ENCODE measurements at regions not wholly inside any gene's neighbourhood (a gene's known extent, or its start where the extent isn't known, plus 50 kb on each side); places are given as distances from the start of the nearest gene placed in this dataset.
"Not testable (repeated sequence)": the region's sequence is repeated elsewhere in the genome, so short reads cannot be mapped to it uniquely, and the experiment has no call there.

- not testable (repeated sequence) for H3K4me3 ChIP-seq (ENCODE audit: insufficient read depth in 1 of 2, low read depth in 1 of 2, low read length in 2 of 2); H3K27me3 ChIP-seq (ENCODE audit: control insufficient read depth in 1 of 2, insufficient read depth in 1 of 2, low read length in 2 of 2); H3K4me2 ChIP-seq (ENCODE audit: low read length, poor library complexity, severe bottlenecking); H2AK5ac ChIP-seq (ENCODE audit: low read length, severe bottlenecking); H3K14ac ChIP-seq (ENCODE audit: low read length in 2 of 2); H3K27ac ChIP-seq (ENCODE audit: low read length, poor library complexity, severe bottlenecking); H3K9me3 ChIP-seq (ENCODE audit: control insufficient read depth, low read length); H3K23ac ChIP-seq (ENCODE audit: low read length in 2 of 2); H2AFZ ChIP-seq (ENCODE audit: low read depth, low read length); DNase-seq; H3K18ac ChIP-seq (ENCODE audit: low read depth in 1 of 2, low read length in 2 of 2); H2BK12ac ChIP-seq (ENCODE audit: low read length in 2 of 2); H2BK5ac ChIP-seq (ENCODE audit: low read depth, low read length, poor library complexity, severe bottlenecking); H4K91ac ChIP-seq (ENCODE audit: low read length); H3K4me1 ChIP-seq (ENCODE audit: control insufficient read depth, insufficient read depth, low read depth, low read length); H3K4ac ChIP-seq (ENCODE audit: low read depth in 1 of 2, low read length in 2 of 2); H3K9ac ChIP-seq (ENCODE audit: low read length); H2BK15ac ChIP-seq (ENCODE audit: low read depth, poor library complexity, severe bottlenecking); H3K36me3 ChIP-seq (ENCODE audit: control insufficient read depth in 1 of 2, insufficient read depth in 2 of 2, low read depth in 1 of 2, low read length in 2 of 2); H4K8ac ChIP-seq (ENCODE audit: low read length); H2BK120ac ChIP-seq (ENCODE audit: low read depth, low read length); H3K79me1 ChIP-seq (replicated peaks; ENCODE audit: low read length, poor library complexity, severe bottlenecking)
- WGBS, result 91% methylated on average over 25 of the region's 29 CpGs
Measured at GRCh38 chr17:27089079-27089928, 204.6 kb upstream of the WSB1 start.

- Histone ChIP-seq H2BK15ac (ENCODE audit: low read depth, poor library complexity, severe bottlenecking) (no peak overlapping the region), H3K14ac (ENCODE audit: low read length in 2 of 2) (no peak overlapping the region), H2AFZ (ENCODE audit: low read depth, low read length) (no peak overlapping the region), H3K4me3 (ENCODE audit: insufficient read depth in 1 of 2, low read depth in 1 of 2, low read length in 2 of 2) (no peak overlapping the region), H3K4ac (ENCODE audit: low read depth in 1 of 2, low read length in 2 of 2) (no peak overlapping the region), H2BK5ac (ENCODE audit: low read depth, low read length, poor library complexity, severe bottlenecking) (no peak overlapping the region), H2BK12ac (ENCODE audit: low read length in 2 of 2) (no peak overlapping the region), H3K18ac (ENCODE audit: low read depth in 1 of 2, low read length in 2 of 2) (no peak overlapping the region), H3K79me1 (replicated peaks; ENCODE audit: low read length, poor library complexity, severe bottlenecking) (no peaks in the 10 kb centered on the region), H3K4me2 (ENCODE audit: low read length, poor library complexity, severe bottlenecking) (no peak overlapping the region), H2AK5ac (ENCODE audit: low read length, severe bottlenecking) (no peak overlapping the region), H4K8ac (ENCODE audit: low read length) (no peak overlapping the region), H3K9me3 (ENCODE audit: control insufficient read depth, low read length) (no peaks in the 10 kb centered on the region), H3K27ac (ENCODE audit: low read length, poor library complexity, severe bottlenecking) (no peak overlapping the region), H3K36me3 (ENCODE audit: control insufficient read depth in 1 of 2, insufficient read depth in 2 of 2, low read depth in 1 of 2, low read length in 2 of 2) (no peaks in the 10 kb centered on the region), H3K23ac (ENCODE audit: low read length in 2 of 2) (no peak overlapping the region), H2BK120ac (ENCODE audit: low read depth, low read length) (no peak overlapping the region), H3K9ac (ENCODE audit: low read length) (no peak overlapping the region), H3K27me3 (ENCODE audit: control insufficient read depth in 1 of 2, insufficient read depth in 1 of 2, low read length in 2 of 2) (no peaks in the 10 kb centered on the region), H4K91ac (ENCODE audit: low read length) (no peak overlapping the region), H3K4me1 (ENCODE audit: control insufficient read depth, insufficient read depth, low read depth, low read length) (no peaks in the 10 kb centered on the region)
- 80% methylated on average over 1 of the region's 1 CpG for WGBS
- no peak for DNase-seq
Measured at GRCh38 chr17:27089929-27090247, 204.0 kb upstream of the WSB1 start.

- H2BK12ac ChIP-seq (ENCODE audit: low read length in 2 of 2); H3K27me3 ChIP-seq (ENCODE audit: control insufficient read depth in 1 of 2, insufficient read depth in 1 of 2, low read length in 2 of 2); H2AFZ ChIP-seq (ENCODE audit: low read depth, low read length); DNase-seq; H3K9ac ChIP-seq (ENCODE audit: low read length); H3K4me2 ChIP-seq (ENCODE audit: low read length, poor library complexity, severe bottlenecking); H2AK5ac ChIP-seq (ENCODE audit: low read length, severe bottlenecking); H4K8ac ChIP-seq (ENCODE audit: low read length); H2BK120ac ChIP-seq (ENCODE audit: low read depth, low read length); H4K91ac ChIP-seq (ENCODE audit: low read length); H2BK5ac ChIP-seq (ENCODE audit: low read depth, low read length, poor library complexity, severe bottlenecking); H3K23ac ChIP-seq (ENCODE audit: low read length in 2 of 2); H3K4me1 ChIP-seq (ENCODE audit: control insufficient read depth, insufficient read depth, low read depth, low read length); H3K14ac ChIP-seq (ENCODE audit: low read length in 2 of 2); H3K4ac ChIP-seq (ENCODE audit: low read depth in 1 of 2, low read length in 2 of 2); H3K9me3 ChIP-seq (ENCODE audit: control insufficient read depth, low read length); H3K18ac ChIP-seq (ENCODE audit: low read depth in 1 of 2, low read length in 2 of 2); H3K79me1 ChIP-seq (replicated peaks; ENCODE audit: low read length, poor library complexity, severe bottlenecking); H3K27ac ChIP-seq (ENCODE audit: low read length, poor library complexity, severe bottlenecking); H3K4me3 ChIP-seq (ENCODE audit: insufficient read depth in 1 of 2, low read depth in 1 of 2, low read length in 2 of 2); H3K36me3 ChIP-seq (ENCODE audit: control insufficient read depth in 1 of 2, insufficient read depth in 2 of 2, low read depth in 1 of 2, low read length in 2 of 2); H2BK15ac ChIP-seq (ENCODE audit: low read depth, poor library complexity, severe bottlenecking): not testable (repeated sequence)
- 78% methylated on average over 10 of the region's 10 CpGs for WGBS
Measured at GRCh38 chr17:27090450-27091042, 203.4 kb upstream of the WSB1 start.

- Histone ChIP-seq H2BK5ac (ENCODE audit: low read depth, low read length, poor library complexity, severe bottlenecking) (no peak overlapping the region), H4K8ac (ENCODE audit: low read length) (no peak overlapping the region), H3K9me3 (ENCODE audit: control insufficient read depth, low read length) (no peaks in the 10 kb centered on the region), H3K36me3 (ENCODE audit: control insufficient read depth in 1 of 2, insufficient read depth in 2 of 2, low read depth in 1 of 2, low read length in 2 of 2) (no peaks in the 10 kb centered on the region), H2AK5ac (ENCODE audit: low read length, severe bottlenecking) (no peak overlapping the region), H3K4me3 (ENCODE audit: insufficient read depth in 1 of 2, low read depth in 1 of 2, low read length in 2 of 2) (no peak overlapping the region), H2BK15ac (ENCODE audit: low read depth, poor library complexity, severe bottlenecking) (no peak overlapping the region), H2AFZ (ENCODE audit: low read depth, low read length) (no peak overlapping the region), H2BK120ac (ENCODE audit: low read depth, low read length) (no peak overlapping the region), H3K27ac (ENCODE audit: low read length, poor library complexity, severe bottlenecking) (no peak overlapping the region), H3K79me1 (replicated peaks; ENCODE audit: low read length, poor library complexity, severe bottlenecking) (no peaks in the 10 kb centered on the region), H3K18ac (ENCODE audit: low read depth in 1 of 2, low read length in 2 of 2) (no peak overlapping the region), H3K4ac (ENCODE audit: low read depth in 1 of 2, low read length in 2 of 2) (no peak overlapping the region), H3K4me2 (ENCODE audit: low read length, poor library complexity, severe bottlenecking) (no peak overlapping the region), H3K14ac (ENCODE audit: low read length in 2 of 2) (no peak overlapping the region), H3K4me1 (ENCODE audit: control insufficient read depth, insufficient read depth, low read depth, low read length) (no peaks in the 10 kb centered on the region), H3K27me3 (ENCODE audit: control insufficient read depth in 1 of 2, insufficient read depth in 1 of 2, low read length in 2 of 2) (no peaks in the 10 kb centered on the region), H2BK12ac (ENCODE audit: low read length in 2 of 2) (no peak overlapping the region), H4K91ac (ENCODE audit: low read length) (no peak overlapping the region), H3K9ac (ENCODE audit: low read length) (no peak overlapping the region), H3K23ac (ENCODE audit: low read length in 2 of 2) (no peak overlapping the region)
- no peak for DNase-seq
- WGBS, result 79% methylated on average over 11 of the region's 11 CpGs
Measured at GRCh38 chr17:27091043-27091497, 202.8 kb upstream of the WSB1 start.
